ENCODE measurements at regions not wholly inside any gene's neighbourhood (a gene's known extent, or its start where the extent isn't known, plus 50 kb on each side); places are given as distances from the start of the nearest gene placed in this dataset.

DNA sequence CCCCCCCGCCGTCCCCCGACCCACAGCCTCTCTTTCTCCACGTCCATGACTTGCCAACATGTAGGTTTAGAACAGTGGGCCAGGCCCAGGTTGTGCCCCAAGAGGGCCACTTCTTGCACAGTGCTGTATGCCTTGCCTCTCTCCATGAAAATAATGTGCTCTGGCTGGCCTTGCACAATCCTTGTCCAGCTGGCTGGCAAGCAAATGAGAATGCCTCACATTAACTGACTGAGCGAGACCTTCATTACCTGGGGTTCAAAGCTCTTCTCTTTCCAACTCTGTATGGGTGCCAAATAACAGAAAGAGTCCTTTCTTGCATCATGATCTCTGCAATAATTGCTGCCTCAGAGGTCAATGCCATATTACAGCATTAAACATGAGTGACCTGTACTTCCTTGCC, 416.6 kb downstream of the FGF13 start:
- TF ChIP-seq EZH2 (IDR thresholded peaks at IDR 0.05; ENCODE audit: borderline replicate concordance, low read length): no peak
- TF ChIP-seq CTCF (IDR thresholded peaks at IDR 0.05; ENCODE audit: low read length): no peak
